Sigmoid colon (tissue), 3 donors: ENCODE measurements at regions not wholly inside any gene's neighbourhood (a gene's known extent, or its start where the extent isn't known, plus 50 kb on each side); places are given as distances from the start of the nearest gene placed in this dataset.

Experiments
- POLR2A ChIP-seq, 2 donors: fragments of 450-650 bp; IDR thresholded peaks; one replicate each; pipeline ENCODE4 v1.6.1; 2016; ENCODE audit warnings: antibody characterized with exemption in 2 of 2, mild to moderate bottlenecking in 2 of 2, moderate library complexity in 2 of 2
- TF ChIP-seq, protein P1 (sequence below), 4 experiments: fragments of 450-650 bp in 3 of 4; fragments of 200-600 bp in 1 of 4; IDR thresholded peaks; one replicate each; pipeline ENCODE4 v1.5.1; 2016 to 2019; ENCODE audit warnings: antibody characterized with exemption in 4 of 4, mild to moderate bottlenecking in 3 of 4, moderate library complexity in 2 of 4

DNA sequence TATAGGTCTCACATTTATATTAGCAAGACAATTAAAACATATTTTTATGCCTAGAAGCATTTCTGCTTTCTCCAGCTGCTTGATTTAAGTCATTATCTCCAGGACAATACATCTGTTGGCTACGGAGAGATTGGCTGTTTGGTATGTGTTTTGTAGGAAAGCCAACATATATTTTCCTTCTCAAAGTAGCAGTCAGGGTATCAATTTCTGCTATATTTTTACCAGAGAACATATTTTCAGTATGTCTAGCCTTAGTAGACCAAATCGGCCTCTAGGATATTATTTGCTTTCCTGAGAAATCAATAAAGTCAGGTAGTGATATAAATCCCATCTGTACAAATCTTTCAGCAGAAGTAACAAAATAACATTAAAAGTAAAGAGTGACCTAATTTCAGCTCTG, 150.0 kb upstream of the COL3A1 start:
- TF ChIP-seq, protein P1, sequence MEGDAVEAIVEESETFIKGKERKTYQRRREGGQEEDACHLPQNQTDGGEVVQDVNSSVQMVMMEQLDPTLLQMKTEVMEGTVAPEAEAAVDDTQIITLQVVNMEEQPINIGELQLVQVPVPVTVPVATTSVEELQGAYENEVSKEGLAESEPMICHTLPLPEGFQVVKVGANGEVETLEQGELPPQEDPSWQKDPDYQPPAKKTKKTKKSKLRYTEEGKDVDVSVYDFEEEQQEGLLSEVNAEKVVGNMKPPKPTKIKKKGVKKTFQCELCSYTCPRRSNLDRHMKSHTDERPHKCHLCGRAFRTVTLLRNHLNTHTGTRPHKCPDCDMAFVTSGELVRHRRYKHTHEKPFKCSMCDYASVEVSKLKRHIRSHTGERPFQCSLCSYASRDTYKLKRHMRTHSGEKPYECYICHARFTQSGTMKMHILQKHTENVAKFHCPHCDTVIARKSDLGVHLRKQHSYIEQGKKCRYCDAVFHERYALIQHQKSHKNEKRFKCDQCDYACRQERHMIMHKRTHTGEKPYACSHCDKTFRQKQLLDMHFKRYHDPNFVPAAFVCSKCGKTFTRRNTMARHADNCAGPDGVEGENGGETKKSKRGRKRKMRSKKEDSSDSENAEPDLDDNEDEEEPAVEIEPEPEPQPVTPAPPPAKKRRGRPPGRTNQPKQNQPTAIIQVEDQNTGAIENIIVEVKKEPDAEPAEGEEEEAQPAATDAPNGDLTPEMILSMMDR (IDR thresholded peaks at IDR 0.05) = no peak
- no peak for TF ChIP-seq POLR2A (IDR thresholded peaks at IDR 0.05)
